B cell (primary cell): ENCODE measurements at regions not wholly inside any gene's neighbourhood (a gene's known extent, or its start where the extent isn't known, plus 50 kb on each side); places are given as distances from the start of the nearest gene placed in this dataset.
"Not testable (repeated sequence)": the region's sequence is repeated elsewhere in the genome, so short reads cannot be mapped to it uniquely, and the experiment has no call there.

Experiments used
- ATAC-seq: fragments of 200-7000 bp; cut with Tn5 transposase; one replicate; pipeline ENCODE4 v1.10.0; 2021; ENCODE audit warnings: low read depth, mild to moderate bottlenecking, moderate number of reproducible peaks, moderate library complexity
- CTCF ChIA-PET: fragments of 350-600 bp; sonication (Branson Sonifier 250); formaldehyde crosslinking; loops from one replicate; lab custom pipeline; 2021; ENCODE audit warnings: antibody characterized with exemption, inconsistent platforms; lab: Charles Lee
- POLR2A ChIA-PET: fragments of 350-600 bp; sonication (Branson Sonifier 250); formaldehyde crosslinking; loops from one replicate; lab custom pipeline; 2021; ENCODE audit warnings: antibody characterized with exemption; lab: Charles Lee
- DNase-seq: peaks from one replicate; pipeline ENCODE4 v3.0.0; 2013
- H2AFZ ChIP-seq: 2 replicates; pipeline ENCODE4 v1.6.1; 2012; ENCODE audit warnings: mild to moderate bottlenecking, low read depth, low read length; ENCODE audit not compliant: insufficient read depth, poor library complexity, severe bottlenecking
- H3K27ac ChIP-seq, 2 donors: 1 replicate in 1 of 2; 2 replicates in 1 of 2; pipeline ENCODE4 v1.5.1; 2012 to 2013; ENCODE audit warnings: low read length in 2 of 2, mild to moderate bottlenecking in 2 of 2, moderate library complexity in 1 of 2
- H3K27me3 ChIP-seq, 4 experiments: fragments of 200-600 bp in 1 of 4; sonication (generic) in 1 of 4; replicated peaks in 1 of 4; 1 replicate in 2 of 4; 2 replicates in 2 of 4; pipeline versions ENCODE4 v1.6.1 to v1.7.0; 2013 to 2016; ENCODE audit warnings: low read length in 3 of 4, mild to moderate bottlenecking in 2 of 4, mixed read lengths in 1 of 4, moderate library complexity in 1 of 4; ENCODE audit not compliant: insufficient read depth in 4 of 4, control insufficient read depth in 3 of 4; ENCODE audit errors: control extremely low read depth in 1 of 4
- H3K36me3 ChIP-seq, 2 experiments: replicated peaks in 1 of 2; 1 replicate in 1 of 2; 2 replicates in 1 of 2; pipeline versions ENCODE4 v1.6.1 to v1.7.1; 2013; ENCODE audit warnings: low read length in 1 of 2; ENCODE audit not compliant: insufficient read depth in 2 of 2, control insufficient read depth in 1 of 2; ENCODE audit errors: control extremely low read depth in 1 of 2, extremely low read depth in 1 of 2
- H3K4me1 ChIP-seq, 2 donors: fragments of 200-600 bp in 1 of 2; sonication (generic) in 1 of 2; 1 replicate in 1 of 2; 2 replicates in 1 of 2; pipeline versions ENCODE4 v1.5.1 to v1.6.1; 2013 to 2017; ENCODE audit warnings: low read length in 2 of 2; ENCODE audit not compliant: control insufficient read depth in 2 of 2, insufficient read depth in 2 of 2
- H3K4me2 ChIP-seq: replicated peaks from 2 replicates; pipeline ENCODE3; 2012; ENCODE audit warnings: mild to moderate bottlenecking, low read depth, low read length; ENCODE audit not compliant: poor library complexity, severe bottlenecking
- H3K4me3 ChIP-seq, 5 experiments: fragments of 200-600 bp in 1 of 5; sonication (generic) in 1 of 5; 1 replicate in 3 of 5; 2 replicates in 2 of 5; pipeline versions ENCODE4 v1.5.1 to v1.7.0; 2011 to 2016; ENCODE audit warnings: low read length in 4 of 5, mild to moderate bottlenecking in 4 of 5, low read depth in 2 of 5, control low read depth in 1 of 5, moderate library complexity in 1 of 5; ENCODE audit not compliant: insufficient read depth in 1 of 5; ENCODE audit errors: control extremely low read depth in 1 of 5, extremely low read depth in 1 of 5
- H3K79me2 ChIP-seq: fragments of 200-600 bp; sonication (generic); one replicate; pipeline ENCODE4 v1.6.0; 2016; ENCODE audit warnings: low read length; ENCODE audit not compliant: control insufficient read depth, insufficient read depth
- H3K9ac ChIP-seq: fragments of 200-600 bp; sonication (generic); 2 replicates; pipeline ENCODE4 v1.6.1; 2017; ENCODE audit warnings: mild to moderate bottlenecking, low read length, moderate library complexity
- H3K9me3 ChIP-seq, 3 donors: one replicate each; pipeline versions ENCODE4 v1.6.1 to v1.7.1; 2013; ENCODE audit warnings: low read length in 2 of 3; ENCODE audit not compliant: control insufficient read depth in 2 of 3, insufficient read depth in 1 of 3; ENCODE audit errors: control extremely low read depth in 1 of 3
- H4K20me1 ChIP-seq: 2 replicates; pipeline ENCODE4 v1.6.0; 2012; ENCODE audit warnings: mild to moderate bottlenecking, low read length; ENCODE audit not compliant: insufficient read depth, control insufficient read depth, poor library complexity, severe bottlenecking
- H3K27ac Mint-ChIP-seq: one replicate; pipeline ENCODE4 v1.8.0; 2021; ENCODE audit warnings: mixed read lengths
- H3K27me3 Mint-ChIP-seq: one replicate; pipeline ENCODE4 v1.8.0; 2021; ENCODE audit warnings: mixed read lengths
- H3K4me1 Mint-ChIP-seq: one replicate; pipeline ENCODE4 v1.8.0; 2021; ENCODE audit warnings: mixed read lengths
- H3K4me3 Mint-ChIP-seq: one replicate; pipeline ENCODE4 v1.8.0; 2021; ENCODE audit warnings: mixed read lengths
- H3K9me3 Mint-ChIP-seq: one replicate; pipeline ENCODE4 v1.8.0; 2022; ENCODE audit warnings: mixed read lengths; ENCODE audit not compliant: insufficient read depth
- EZH2 ChIP-seq: IDR thresholded peaks from 2 replicates; pipeline ENCODE4 v1.6.1; 2012; ENCODE audit warnings: borderline replicate concordance, low read depth, mild to moderate bottlenecking, moderate library complexity, low read length; ENCODE audit not compliant: insufficient read depth, poor library complexity, severe bottlenecking
- WGBS: methylation state at CpG from one replicate; pipeline ENCODE4 v1.1.5; 2013; ENCODE audit warnings: missing lambda C conversion rate; ENCODE audit not compliant: insufficient coverage; 5-methylcytosine and 5-hydroxymethylcytosine counted together
- intact Hi-C: fragments of 100-400 bp; cut with micrococcal nuclease; formaldehyde crosslinking; loops from one replicate; pipeline ENCODE4 v1.10.0; 2022
- TF ChIP-seq, protein P1 (sequence below): fragments of 200-600 bp; IDR thresholded peaks from one replicate; pipeline ENCODE4 v1.8.0; 2022; ENCODE audit warnings: antibody characterized with exemption, mild to moderate bottlenecking

DNA sequence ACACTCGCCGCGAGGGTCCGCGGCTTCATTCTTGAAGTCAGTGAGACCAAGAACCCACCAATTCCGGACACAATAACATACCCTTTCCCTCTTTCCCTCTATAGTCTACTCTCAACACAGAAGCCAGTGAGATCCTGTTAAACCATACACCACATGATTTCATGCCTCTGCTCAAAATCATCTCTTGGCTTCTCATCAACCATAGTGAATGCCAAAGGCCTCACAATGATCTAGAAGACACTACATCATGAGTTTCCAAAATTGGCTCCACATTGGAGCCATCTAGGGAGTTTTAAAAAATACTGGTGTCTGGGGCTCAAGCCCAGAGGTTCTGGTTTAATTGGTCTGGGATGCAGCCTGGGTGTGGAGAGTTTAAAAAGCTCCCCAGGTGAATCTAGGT is 124.5 kb downstream of the EFNB1 start:
- no peaks in the 10 kb centered on the region for H3K9me3 ChIP-seq
- no peaks in the 10 kb centered on the region for H3K4me1 ChIP-seq
- no peaks in the 10 kb centered on the region for H3K4me1 Mint-ChIP-seq
- H3K9ac ChIP-seq = no peak overlapping the region
- no peaks in the 10 kb centered on the region for H4K20me1 ChIP-seq
- no peak overlapping the region for H3K27ac Mint-ChIP-seq
- DNase-seq = no peak
- H2AFZ ChIP-seq = no peak overlapping the region
- no peak overlapping the region for H3K4me2 ChIP-seq
- no peaks in the 10 kb centered on the region for H3K36me3 ChIP-seq
- peaks cover 3% of the 10 kb centered on the region for H3K9me3 Mint-ChIP-seq
- H3K27me3 Mint-ChIP-seq = no peaks in the 10 kb centered on the region
- ChIA-PET CTCF (no interaction called here), POLR2A (no interaction called here)
- WGBS = 93% methylated on average over 3 of the region's 6 CpGs
- H3K79me2 ChIP-seq = no peaks in the 10 kb centered on the region
- TF ChIP-seq, protein P1, sequence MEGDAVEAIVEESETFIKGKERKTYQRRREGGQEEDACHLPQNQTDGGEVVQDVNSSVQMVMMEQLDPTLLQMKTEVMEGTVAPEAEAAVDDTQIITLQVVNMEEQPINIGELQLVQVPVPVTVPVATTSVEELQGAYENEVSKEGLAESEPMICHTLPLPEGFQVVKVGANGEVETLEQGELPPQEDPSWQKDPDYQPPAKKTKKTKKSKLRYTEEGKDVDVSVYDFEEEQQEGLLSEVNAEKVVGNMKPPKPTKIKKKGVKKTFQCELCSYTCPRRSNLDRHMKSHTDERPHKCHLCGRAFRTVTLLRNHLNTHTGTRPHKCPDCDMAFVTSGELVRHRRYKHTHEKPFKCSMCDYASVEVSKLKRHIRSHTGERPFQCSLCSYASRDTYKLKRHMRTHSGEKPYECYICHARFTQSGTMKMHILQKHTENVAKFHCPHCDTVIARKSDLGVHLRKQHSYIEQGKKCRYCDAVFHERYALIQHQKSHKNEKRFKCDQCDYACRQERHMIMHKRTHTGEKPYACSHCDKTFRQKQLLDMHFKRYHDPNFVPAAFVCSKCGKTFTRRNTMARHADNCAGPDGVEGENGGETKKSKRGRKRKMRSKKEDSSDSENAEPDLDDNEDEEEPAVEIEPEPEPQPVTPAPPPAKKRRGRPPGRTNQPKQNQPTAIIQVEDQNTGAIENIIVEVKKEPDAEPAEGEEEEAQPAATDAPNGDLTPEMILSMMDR = no peak
- no peak for TF ChIP-seq EZH2
- ATAC-seq = no peak
- intact Hi-C loops = no loop called here
- no peak overlapping the region for H3K4me3 ChIP-seq
- no peak overlapping the region for H3K4me3 Mint-ChIP-seq
- H3K27me3 ChIP-seq = no peaks in the 10 kb centered on the region
- no peak overlapping the region for H3K27ac ChIP-seq

DNA sequence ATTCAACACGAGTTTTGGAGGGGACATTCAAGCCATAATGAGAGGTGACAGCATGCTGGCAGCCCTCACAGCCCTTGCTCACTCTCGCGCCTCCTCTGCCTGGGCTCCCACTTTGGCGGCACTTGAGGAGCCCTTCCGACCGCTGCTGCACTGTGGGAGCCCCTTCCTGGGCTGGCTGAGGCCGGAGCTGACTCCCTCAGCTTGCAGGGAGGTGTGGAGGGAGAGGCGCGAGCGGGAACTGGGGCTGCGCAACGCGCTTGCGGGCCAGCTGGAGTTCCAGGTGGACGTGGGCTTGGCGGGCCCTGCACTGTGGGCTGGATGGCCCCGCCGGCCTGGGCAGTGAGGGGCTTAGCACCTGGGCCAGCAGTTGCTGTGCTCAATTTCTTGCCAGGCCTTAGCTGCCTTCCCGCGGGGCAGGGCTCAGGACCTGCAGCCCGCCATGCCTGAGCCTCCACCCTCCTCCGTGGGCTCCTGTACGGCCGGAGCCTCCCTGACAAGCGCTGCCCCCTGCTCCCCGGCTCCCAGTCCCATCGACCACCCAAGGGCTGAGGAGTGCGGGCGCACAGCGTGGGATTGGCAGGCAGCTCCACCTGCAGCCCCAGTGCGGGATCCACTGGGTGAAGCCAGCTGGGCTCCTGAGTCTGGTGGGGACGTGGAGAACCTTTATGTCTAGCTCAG is 123.3 kb downstream of the EFNB1 start:
- CTCF ChIA-PET, ATAC-seq, H3K4me3 ChIP-seq, H3K9me3 ChIP-seq, DNase-seq, H3K4me3 Mint-ChIP-seq, intact Hi-C loops, H3K27me3 Mint-ChIP-seq, H3K4me1 ChIP-seq, H3K27me3 ChIP-seq, H3K9ac ChIP-seq, H3K79me2 ChIP-seq, H3K27ac Mint-ChIP-seq, H3K4me1 Mint-ChIP-seq, H3K27ac ChIP-seq, POLR2A ChIA-PET, H3K4me2 ChIP-seq, H3K36me3 ChIP-seq, H3K9me3 Mint-ChIP-seq, H2AFZ ChIP-seq, H4K20me1 ChIP-seq: not testable (repeated sequence)
- WGBS = 99% methylated on average over 8 of the region's 32 CpGs
